IMR-90 (cell line): ENCODE measurements at regions not wholly inside any gene's neighbourhood (a gene's known extent, or its start where the extent isn't known, plus 50 kb on each side); places are given as distances from the start of the nearest gene placed in this dataset.

Experiments
- ATAC-seq: fragments of 200-7000 bp; cut with Tn5 transposase; 2 replicates; pipeline ENCODE4 v1.9.1; 2020; ENCODE audit warnings: low read depth, mild to moderate bottlenecking, moderate library complexity
- BruUV-seq: library from RNA; stranded (reverse); fragments of 400-500 nt; replicated peaks from 2 replicates; lab custom pipeline; 2021; lab: Mats Ljungman, UMichigan
- CTCF ChIA-PET: fragments of 300-600 bp; formaldehyde crosslinking; extraction: SDS; loops from one replicate; lab custom pipeline; 2021; ENCODE audit warnings: antibody characterized with exemption; lab: Yijun Ruan, JAX
- POLR2A ChIA-PET: fragments of 300-600 bp; sonication (Branson Sonifier 250); formaldehyde crosslinking; loops from one replicate; lab custom pipeline; 2022; ENCODE audit warnings: antibody characterized with exemption; ENCODE audit not compliant: unreplicated experiment; lab: Charles Lee
- DNase-seq: peaks from one replicate; pipeline ENCODE4 v3.0.0; 2013
- H2AFZ ChIP-seq: replicated peaks from 2 replicates; pipeline ENCODE3; 2013; ENCODE audit warnings: low read length, mild to moderate bottlenecking; ENCODE audit not compliant: poor library complexity
- H2AK5ac ChIP-seq: 2 replicates; pipeline ENCODE4 v1.6.1; 2013; ENCODE audit warnings: low read depth, low read length, inconsistent platforms
- H2AK9ac ChIP-seq: replicated peaks from 2 replicates; pipeline ENCODE3; 2013; ENCODE audit warnings: mild to moderate bottlenecking, low read depth, low read length, moderate library complexity; ENCODE audit not compliant: poor library complexity
- H2BK120ac ChIP-seq: 2 replicates; pipeline ENCODE4 v1.6.1; 2013; ENCODE audit warnings: low read depth, low read length, inconsistent platforms
- H2BK15ac ChIP-seq: 3 replicates; pipeline ENCODE4 v1.6.1; 2013; ENCODE audit warnings: low read depth, low read length, inconsistent platforms
- H2BK20ac ChIP-seq: 2 replicates; pipeline ENCODE4 v1.6.1; 2013; ENCODE audit warnings: low read depth, mild to moderate bottlenecking, inconsistent platforms, low read length, moderate library complexity
- H2BK5ac ChIP-seq: 2 replicates; pipeline ENCODE4 v1.6.1; 2013; ENCODE audit warnings: mild to moderate bottlenecking, low read depth, low read length, inconsistent platforms; ENCODE audit not compliant: poor library complexity, severe bottlenecking
- H3K14ac ChIP-seq: replicated peaks from 2 replicates; pipeline ENCODE4 v1.6.1; 2013; ENCODE audit warnings: low read depth, low read length, inconsistent platforms
- H3K18ac ChIP-seq: 2 replicates; pipeline ENCODE4 v1.6.1; 2013; ENCODE audit warnings: low read depth, low read length, control low read depth
- H3K23ac ChIP-seq: 2 replicates; pipeline ENCODE4 v1.6.1; 2013; ENCODE audit warnings: low read depth, low read length, inconsistent platforms
- H3K27ac ChIP-seq: 2 replicates; pipeline ENCODE4 v1.5.1; 2013; ENCODE audit warnings: mild to moderate bottlenecking, control low read depth, low read length; ENCODE audit not compliant: insufficient read depth
- H3K27me3 ChIP-seq: 2 replicates; pipeline ENCODE4 v1.6.1; 2013; ENCODE audit warnings: low read length; ENCODE audit not compliant: control insufficient read depth, insufficient read depth
- H3K36me3 ChIP-seq: 2 replicates; pipeline ENCODE4 v1.6.1; 2013; ENCODE audit warnings: low read length, mixed read lengths; ENCODE audit not compliant: control insufficient read depth, insufficient read depth
- H3K4ac ChIP-seq: 2 replicates; pipeline ENCODE4 v1.6.1; 2013; ENCODE audit warnings: low read depth, low read length, inconsistent platforms
- H3K4me1 ChIP-seq: 2 replicates; pipeline ENCODE4 v1.6.1; 2013; ENCODE audit warnings: low read length, mixed read lengths; ENCODE audit not compliant: control insufficient read depth, insufficient read depth
- H3K4me2 ChIP-seq: 2 replicates; pipeline ENCODE4 v1.6.1; 2013; ENCODE audit warnings: low read depth, mild to moderate bottlenecking, control low read depth, low read length, moderate library complexity
- H3K4me3 ChIP-seq: 2 replicates; pipeline ENCODE4 v1.5.1; 2013; ENCODE audit warnings: low read depth, mild to moderate bottlenecking, control low read depth, low read length, moderate library complexity; ENCODE audit not compliant: insufficient read depth
- H3K56ac ChIP-seq: 2 replicates; pipeline ENCODE4 v1.6.1; 2013; ENCODE audit warnings: low read length, inconsistent platforms; ENCODE audit not compliant: insufficient read depth; ENCODE audit errors: extremely low read depth
- H3K79me1 ChIP-seq, 2 experiments: 2 replicates each; pipeline ENCODE4 v1.6.1; 2013; ENCODE audit warnings: low read length in 2 of 2, inconsistent platforms in 1 of 2, low read depth in 1 of 2
- H3K9ac ChIP-seq: 2 replicates; pipeline ENCODE4 v1.6.1; 2013; ENCODE audit warnings: low read depth, low read length, control low read depth
- H3K9me1 ChIP-seq: 2 replicates; pipeline ENCODE4 v1.6.1; 2013; ENCODE audit warnings: low read length, inconsistent platforms; ENCODE audit not compliant: insufficient read depth
- H3K9me3 ChIP-seq: 2 replicates; pipeline ENCODE4 v1.6.1; 2013; ENCODE audit warnings: low read length; ENCODE audit not compliant: control insufficient read depth, insufficient read depth
- H4K20me1 ChIP-seq: 2 replicates; pipeline ENCODE4 v1.6.1; 2013; ENCODE audit warnings: low read length, inconsistent platforms; ENCODE audit not compliant: insufficient read depth
- H4K5ac ChIP-seq: 2 replicates; pipeline ENCODE4 v1.6.1; 2013; ENCODE audit warnings: mild to moderate bottlenecking, low read depth, low read length, control low read depth
- H4K8ac ChIP-seq, 2 experiments: 2 replicates each; pipeline ENCODE4 v1.6.1; 2013; ENCODE audit warnings: low read depth in 2 of 2, low read length in 2 of 2, control low read depth in 1 of 2, inconsistent platforms in 1 of 2
- H4K91ac ChIP-seq: 2 replicates; pipeline ENCODE4 v1.6.1; 2013; ENCODE audit warnings: low read depth, low read length, inconsistent platforms; ENCODE audit not compliant: insufficient read depth
- BHLHE40 ChIP-seq: fragments of 150-350 bp; IDR thresholded peaks from 2 replicates; pipeline ENCODE4 v1.6.1; 2016; ENCODE audit warnings: mild to moderate bottlenecking, low read depth, low read length
- CEBPB ChIP-seq: IDR thresholded peaks from 2 replicates; pipeline ENCODE4 v1.6.1; 2012; ENCODE audit warnings: low read depth, low read length, improper control_type of control experiment
- CHD1 ChIP-seq: IDR thresholded peaks from 2 replicates; pipeline ENCODE4 v1.6.1; 2012; ENCODE audit warnings: low read depth, low read length, improper control_type of control experiment
- CTCF ChIP-seq: conservative IDR thresholded peaks from 2 replicates; pipeline ENCODE4 v1.5.1; 2012; ENCODE audit warnings: mild to moderate bottlenecking, low read depth, low read length, improper control_type of control experiment
- ELK1 ChIP-seq: fragments of 150-350 bp; IDR thresholded peaks from 2 replicates; pipeline ENCODE4 v1.6.1; 2016; ENCODE audit warnings: low read depth, mild to moderate bottlenecking, low read length, moderate library complexity, borderline replicate concordance
- FOS ChIP-seq: fragments of 150-350 bp; IDR thresholded peaks from 2 replicates; pipeline ENCODE4 v1.6.1; 2016; ENCODE audit warnings: low read depth, low read length
- MAFK ChIP-seq: IDR thresholded peaks from 2 replicates; pipeline ENCODE4 v1.6.1; 2012; ENCODE audit warnings: low read depth, low read length, improper control_type of control experiment
- MAZ ChIP-seq: IDR thresholded peaks from 2 replicates; pipeline ENCODE4 v1.6.1; 2012; ENCODE audit warnings: low read depth, mild to moderate bottlenecking, low read length, improper control_type of control experiment, moderate library complexity, borderline replicate concordance
- NFE2L2 ChIP-seq: fragments of 150-350 bp; IDR thresholded peaks from 2 replicates; pipeline ENCODE4 v1.6.1; 2016; ENCODE audit warnings: low read depth, mild to moderate bottlenecking, low read length
- POLR2A ChIP-seq: IDR thresholded peaks from 2 replicates; pipeline ENCODE4 v1.6.1; 2012; ENCODE audit warnings: mild to moderate bottlenecking, low read depth, low read length
- RAD21 ChIP-seq: IDR thresholded peaks from 2 replicates; pipeline ENCODE4 v1.6.1; 2012; ENCODE audit warnings: low read length, improper control_type of control experiment
- RCOR1 ChIP-seq: IDR thresholded peaks from 2 replicates; pipeline ENCODE4 v1.6.1; 2012; ENCODE audit warnings: mild to moderate bottlenecking, low read length, improper control_type of control experiment; ENCODE audit not compliant: insufficient replicate concordance
- RFX5 ChIP-seq: IDR thresholded peaks from 2 replicates; pipeline ENCODE4 v1.8.0; 2012; ENCODE audit warnings: low read depth, mild to moderate bottlenecking, low read length, moderate library complexity
- SMC3 ChIP-seq: fragments of 150-350 bp; IDR thresholded peaks from 2 replicates; pipeline ENCODE4 v1.6.1; 2016; ENCODE audit warnings: low read depth, mild to moderate bottlenecking, antibody characterized with exemption, low read length, moderate library complexity
- USF2 ChIP-seq: fragments of 150-350 bp; IDR thresholded peaks from 2 replicates; pipeline ENCODE4 v1.6.1; 2017; ENCODE audit warnings: mild to moderate bottlenecking, antibody characterized with exemption, low read length, low read depth
- dilution Hi-C: fragments of 300-500 bp; cut with HindIII; formaldehyde crosslinking; loops from one replicate; pipeline ENCODE4 v1.14.3; 2018; ENCODE audit warnings: low sequenced_read_pairs; ENCODE audit not compliant: unreplicated experiment
- in situ Hi-C: fragments of 300-500 bp; cut with MboI; formaldehyde crosslinking; loops from 3 replicates; pipeline ENCODE4 v1.14.3; 2019; ENCODE audit warnings: low sequenced_read_pairs, inconsistent platforms, mixed read lengths
- intact Hi-C: fragments of 100-400 bp; cut with micrococcal nuclease; formaldehyde crosslinking; loops from 2 replicates; pipeline ENCODE4 v1.10.0; 2022

- CTCF ChIA-PET, result interaction anchor here (0.7 kb wide), 1 partner anchor 77 kb away, joined by 10 read pairs; no protein-coding TSS in a partner anchor
- POLR2A ChIA-PET, result no interaction called here
Observed at GRCh38 chr12:14270392-14270791, 95.1 kb upstream of the ATF7IP start.

More at GRCh38 chr12:14270392-14270791, 95.1 kb upstream of the ATF7IP start:
- H2BK5ac ChIP-seq, result no peak overlapping the region
- intact Hi-C loops (no loop called here), dilution Hi-C loops (no loop called here), in situ Hi-C loops (no loop called here)
- DNase-seq, result no peak
- no peak overlapping the region for H3K56ac ChIP-seq
- H2AK9ac ChIP-seq, result no peak overlapping the region
- no peak overlapping the region for H4K5ac ChIP-seq
- H3K23ac ChIP-seq, result no peak overlapping the region
- no peak overlapping the region for H3K14ac ChIP-seq
- peaks cover 4% of the 10 kb centered on the region for H3K4me1 ChIP-seq
- H3K79me1 ChIP-seq, result no peaks in the 10 kb centered on the region; a peak in 1 of 4 replicates
- TF ChIP-seq CHD1, result no peak
- no peak for TF ChIP-seq ELK1
- TF ChIP-seq BHLHE40, result no peak
- TF ChIP-seq USF2, result no peak
- TF ChIP-seq SMC3, result no peak
- TF ChIP-seq POLR2A, result no peak
- no peak for TF ChIP-seq CEBPB
- TF ChIP-seq FOS, result no peak
- TF ChIP-seq RFX5, result no peak
- TF ChIP-seq RCOR1, result no peak
- no peak for TF ChIP-seq MAFK
- TF ChIP-seq NFE2L2, result no peak
- TF ChIP-seq RAD21, result no peak
- no peak for TF ChIP-seq MAZ
- TF ChIP-seq CTCF, result no peak
- BruUV-seq, result no TSS peak
- no peak overlapping the region for H3K4me2 ChIP-seq
- no peak overlapping the region for H2AK5ac ChIP-seq
- no peaks in the 10 kb centered on the region for H3K36me3 ChIP-seq
- no peak overlapping the region for H3K18ac ChIP-seq
- no peak for ATAC-seq
- no peak overlapping the region for H3K4ac ChIP-seq
- H3K9me1 ChIP-seq, result no peaks in the 10 kb centered on the region
- no peaks in the 10 kb centered on the region; the same call in 1 of the 2 replicates for H3K9me3 ChIP-seq
- no peaks in the 10 kb centered on the region for H4K20me1 ChIP-seq
- H3K4me3 ChIP-seq, result no peak overlapping the region
- no peak overlapping the region for H2AFZ ChIP-seq
- no peak overlapping the region for H2BK15ac ChIP-seq
- H3K27ac ChIP-seq, result no peak overlapping the region
- H2BK20ac ChIP-seq, result no peak overlapping the region
- no peak overlapping the region for H4K91ac ChIP-seq
- H3K9ac ChIP-seq, result no peak overlapping the region
- H3K27me3 ChIP-seq, result no peaks in the 10 kb centered on the region
- H4K8ac ChIP-seq, result no peak overlapping the region
- no peak overlapping the region for H2BK120ac ChIP-seq
